ENCODE measurements at regions not wholly inside any gene's neighbourhood (a gene's known extent, or its start where the extent isn't known, plus 50 kb on each side); places are given as distances from the start of the nearest gene placed in this dataset.

DNA sequence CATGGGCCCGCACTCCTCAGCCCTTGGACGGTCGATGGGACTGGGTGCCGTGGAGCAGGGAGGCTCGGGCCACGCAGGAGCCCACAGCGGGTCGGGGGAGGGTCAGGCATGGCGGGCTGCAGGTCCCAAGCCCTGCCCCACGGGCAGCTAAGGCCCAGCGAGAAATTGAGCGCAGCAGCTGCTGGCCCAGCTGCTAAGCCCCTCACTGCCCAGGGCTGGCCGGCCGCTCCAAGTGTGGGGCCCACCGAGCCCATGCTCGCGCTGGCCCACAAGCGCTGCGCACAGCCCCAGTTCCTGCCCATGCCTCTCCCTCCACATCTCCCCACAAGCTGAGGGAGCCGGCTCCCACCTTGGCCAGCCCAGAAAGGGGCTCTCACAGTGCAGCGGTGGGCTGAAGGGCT lies 259.4 kb downstream of the VGLL3 start:
- no peak for DNase-seq (ENCODE audit: low spot score)

DNA sequence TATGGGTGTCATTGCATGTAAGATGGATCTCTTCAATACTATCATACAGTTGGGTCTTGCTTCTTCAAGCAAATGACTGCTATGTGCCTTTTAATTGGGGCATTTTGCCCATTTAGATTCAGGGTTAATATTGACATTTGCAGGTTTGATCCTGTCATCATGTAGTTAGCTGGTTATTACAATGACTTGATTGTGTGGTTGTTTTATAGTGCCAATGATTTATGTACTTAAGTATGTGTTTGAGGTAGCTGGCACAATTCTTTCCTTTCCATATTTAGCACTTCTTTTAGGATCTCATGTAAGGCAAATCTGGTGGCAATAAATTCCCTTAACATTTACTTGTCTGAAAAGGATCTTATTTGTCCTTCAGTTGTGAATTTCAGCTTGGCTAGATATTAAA lies 267.5 kb downstream of the VGLL3 start:
- no peak for DNase-seq (ENCODE audit: low spot score)

DNA sequence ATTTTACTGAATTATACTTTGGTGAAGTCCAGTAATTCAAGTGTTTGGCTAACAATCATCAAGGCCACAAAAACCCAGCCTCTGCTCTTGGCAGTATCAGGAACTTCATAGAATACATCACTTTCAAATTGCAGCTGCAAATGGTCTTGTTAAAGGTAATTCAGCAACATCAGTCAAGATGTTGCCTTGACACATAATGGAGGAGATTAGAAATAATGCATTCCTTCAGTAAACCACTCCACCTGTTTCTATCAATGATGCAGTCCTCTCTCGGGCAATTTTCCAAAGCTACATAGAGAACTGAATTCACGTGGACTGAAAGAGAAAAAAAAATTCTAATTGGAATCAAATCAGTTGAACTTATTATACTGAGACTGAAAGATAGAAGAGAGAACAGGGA lies 279.3 kb downstream of the VGLL3 start:
- DNase-seq (ENCODE audit: low spot score) = no peak

DNA sequence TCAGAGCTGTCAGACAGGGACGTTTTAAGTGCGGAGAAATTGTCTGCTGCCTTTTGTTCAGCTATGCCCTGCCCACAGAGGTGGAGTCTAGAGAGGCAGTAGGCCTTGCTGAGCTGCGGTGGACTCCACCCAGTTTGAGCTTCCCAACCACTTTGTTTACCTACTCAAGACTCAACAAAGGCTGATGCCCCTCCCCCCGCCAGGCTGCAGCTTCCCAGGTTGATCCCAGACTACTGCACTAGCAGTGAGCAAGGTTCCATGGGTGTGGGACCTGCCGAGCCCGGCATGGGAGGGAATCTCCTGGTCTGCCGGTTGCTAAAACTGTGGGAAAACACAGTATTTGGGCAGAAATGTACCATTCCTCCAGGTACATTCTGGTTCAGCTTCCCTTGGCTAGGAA lies 282.1 kb downstream of the VGLL3 start:
- DNase-seq (ENCODE audit: low spot score) = no peak

DNA sequence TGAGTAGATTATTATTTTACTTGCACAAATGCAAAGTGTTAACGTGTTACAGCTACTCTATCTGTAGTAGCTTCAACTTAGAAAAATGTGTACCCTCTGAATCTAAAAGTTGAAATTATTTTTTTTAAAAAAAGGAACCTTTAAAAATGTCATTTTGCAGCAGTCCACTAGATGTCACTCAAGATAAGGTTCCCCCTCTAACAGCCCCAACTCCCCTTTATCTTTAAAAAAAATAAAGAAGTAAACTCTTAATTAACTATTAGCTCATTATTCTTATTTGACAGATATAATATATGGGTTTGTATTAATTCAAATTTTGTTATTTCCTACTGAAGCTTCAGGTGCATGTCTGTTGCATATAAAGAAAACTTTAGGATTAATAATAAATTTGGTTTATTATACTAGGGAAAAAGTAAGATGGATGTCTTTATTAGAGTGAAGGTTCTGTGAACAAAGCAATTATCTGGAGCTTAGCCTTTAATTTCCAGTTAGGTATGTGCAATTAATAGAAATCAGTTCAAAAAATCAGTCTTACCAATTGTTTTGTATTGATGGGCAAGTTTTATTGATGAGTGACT lies 288.5 kb downstream of the VGLL3 start:
- peak; percentile 12 for DNase-seq (ENCODE audit: low spot score)

DNA sequence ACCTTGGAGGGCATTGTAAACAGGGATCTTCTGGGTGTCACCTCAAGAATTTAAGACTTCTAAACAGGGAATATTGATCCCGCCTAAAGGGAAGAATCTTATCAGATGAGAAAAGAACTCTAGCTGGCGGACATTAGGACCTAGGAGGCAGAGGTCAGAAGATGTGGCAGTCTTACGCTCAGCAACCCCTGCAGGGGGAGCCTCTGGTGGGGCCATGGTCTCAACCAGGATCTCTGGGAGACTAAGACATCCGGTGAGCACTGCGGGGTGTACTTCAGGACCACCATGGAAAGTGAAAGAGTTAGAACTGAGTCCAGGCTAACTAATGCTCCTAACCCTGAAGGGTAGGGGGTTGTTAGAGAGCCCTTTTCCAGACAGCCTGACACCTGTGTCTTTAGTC lies 295.2 kb downstream of the VGLL3 start:
- DNase-seq (ENCODE audit: low spot score) = no peak

DNA sequence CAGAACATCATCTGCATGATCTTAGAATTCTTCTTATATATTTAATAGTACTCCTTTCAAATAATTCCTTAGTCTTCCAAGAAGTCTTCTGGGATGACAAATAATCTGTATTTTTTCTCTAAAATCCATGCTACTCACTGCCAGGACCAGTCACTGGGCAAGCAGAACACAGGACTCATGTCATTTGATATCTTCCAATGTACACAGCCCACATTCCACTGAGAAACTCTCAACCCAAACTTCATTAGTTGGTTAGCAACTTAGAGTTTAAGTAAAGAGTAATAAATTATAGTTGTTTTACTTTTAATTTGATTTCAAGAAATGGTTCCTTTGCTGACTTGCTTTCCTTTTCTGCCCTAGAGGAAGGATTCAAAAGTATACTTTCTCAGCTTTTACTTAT lies 317.0 kb downstream of the VGLL3 start:
- DNase-seq (ENCODE audit: low spot score) = no peak

DNA sequence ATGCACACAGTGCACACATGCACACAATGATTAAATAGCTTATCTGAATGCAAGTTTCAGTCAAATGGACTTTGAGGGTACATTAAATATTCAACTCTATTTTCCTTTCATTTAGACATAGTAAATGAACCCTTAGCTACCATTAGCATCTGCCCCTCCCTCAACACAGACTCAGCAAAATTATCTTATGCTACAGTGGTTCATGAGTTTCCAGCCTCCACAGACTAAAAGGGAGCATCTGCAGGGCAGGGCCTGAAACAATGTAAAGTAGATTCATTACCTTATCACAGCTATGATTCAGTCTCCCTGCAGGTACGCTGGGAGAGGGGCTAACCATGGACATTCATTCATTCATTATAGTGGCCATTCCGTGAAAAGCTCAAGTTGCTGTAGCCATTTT lies 329.1 kb downstream of the VGLL3 start:
- no peak for DNase-seq (ENCODE audit: low spot score)

DNA sequence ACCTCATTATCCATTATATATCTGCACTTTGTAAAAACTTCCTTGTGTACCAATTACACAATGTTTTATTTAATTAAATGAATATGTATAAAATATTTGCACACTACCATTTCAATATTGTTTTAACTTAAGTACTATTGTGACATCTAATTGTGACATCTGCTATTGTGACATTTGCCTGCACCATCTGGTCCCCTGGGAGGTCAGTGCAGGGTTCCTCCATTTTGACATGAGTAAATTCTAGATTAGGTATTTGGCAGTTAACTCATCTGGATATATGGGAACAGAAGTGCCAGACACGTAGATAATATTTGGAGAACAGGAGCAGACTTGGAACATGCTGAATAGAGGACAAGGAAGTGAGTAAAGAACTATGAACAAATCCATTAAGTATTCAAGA lies 332.1 kb downstream of the VGLL3 start:
- DNase-seq (ENCODE audit: low spot score) = no peak

DNA sequence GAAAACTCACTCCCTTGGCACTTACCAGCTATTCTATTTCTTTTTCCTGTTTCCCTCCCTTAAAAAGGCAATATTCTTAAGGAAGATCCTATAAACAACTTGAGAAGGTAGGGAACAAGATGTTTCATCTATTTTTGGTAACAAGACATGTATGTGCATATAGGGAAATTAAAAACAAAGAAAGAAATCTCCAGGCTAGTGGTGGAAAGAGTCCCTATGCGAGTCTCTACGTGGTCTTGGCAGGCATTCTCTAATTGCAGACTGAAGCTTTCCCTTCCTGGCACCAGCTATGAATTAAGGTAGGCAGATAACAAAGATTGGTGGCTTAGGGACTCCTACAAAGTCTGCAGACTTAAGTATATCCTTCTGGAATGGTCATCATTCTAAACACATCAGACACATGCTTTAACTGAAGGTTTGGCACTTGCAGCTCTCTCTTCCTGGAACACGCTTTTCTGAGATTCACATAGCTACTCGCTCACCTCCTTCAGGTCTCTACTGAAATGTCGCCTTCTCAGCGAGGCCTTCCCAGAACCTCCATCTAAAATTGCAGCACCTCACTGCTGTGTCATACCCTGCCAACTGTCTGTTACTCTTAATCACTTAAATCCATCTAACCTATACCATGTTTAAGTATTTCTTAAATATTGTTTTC lies 336.0 kb downstream of the VGLL3 start:
- DNase-seq (ENCODE audit: low spot score) = no peak

DNA sequence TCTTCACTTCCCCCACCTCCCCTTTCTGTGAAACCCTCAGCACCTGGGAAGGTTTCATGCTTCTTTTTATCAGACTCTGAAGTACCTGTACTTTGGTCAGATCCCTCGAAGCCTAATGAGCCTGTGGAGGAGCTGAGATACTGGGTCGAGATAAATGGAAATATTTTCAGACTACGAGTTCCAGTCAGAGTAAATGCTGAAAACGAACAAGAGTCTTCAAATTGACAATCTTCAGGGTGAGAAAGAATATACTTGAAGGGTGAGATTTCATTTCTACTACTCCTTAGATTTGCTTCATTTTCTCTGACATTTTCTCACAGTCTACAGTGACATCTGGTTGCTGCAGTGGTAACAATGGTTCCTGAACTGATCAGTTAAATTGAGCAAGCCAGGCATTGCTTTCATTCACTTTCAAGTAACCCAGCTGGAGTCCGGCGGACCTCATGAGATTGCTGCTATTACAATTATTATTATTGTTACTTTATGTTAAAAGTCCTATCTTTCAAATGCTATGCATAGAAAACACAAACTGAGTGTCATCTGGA lies 337.2 kb downstream of the VGLL3 start:
- no peak for DNase-seq (ENCODE audit: low spot score)

DNA sequence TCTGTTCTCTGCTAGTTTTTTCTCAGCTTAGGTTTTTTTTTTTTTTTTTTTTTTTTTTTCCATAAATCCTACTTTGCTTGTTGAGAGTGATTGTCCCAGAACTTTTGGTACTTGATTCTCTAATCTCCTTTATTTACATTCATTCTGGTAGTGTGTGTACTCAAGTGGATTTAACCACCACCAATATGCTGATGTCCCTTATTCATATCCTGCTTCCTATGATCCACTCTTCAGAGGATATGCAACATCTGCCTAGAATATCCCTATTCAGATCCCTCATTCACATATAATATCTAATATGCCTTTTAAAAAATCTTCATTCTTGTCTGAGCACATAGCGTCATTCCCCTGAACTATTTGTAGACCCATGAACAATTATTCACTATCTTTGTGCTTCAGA lies 342.9 kb downstream of the VGLL3 start:
- no peak for DNase-seq (ENCODE audit: low spot score)

DNA sequence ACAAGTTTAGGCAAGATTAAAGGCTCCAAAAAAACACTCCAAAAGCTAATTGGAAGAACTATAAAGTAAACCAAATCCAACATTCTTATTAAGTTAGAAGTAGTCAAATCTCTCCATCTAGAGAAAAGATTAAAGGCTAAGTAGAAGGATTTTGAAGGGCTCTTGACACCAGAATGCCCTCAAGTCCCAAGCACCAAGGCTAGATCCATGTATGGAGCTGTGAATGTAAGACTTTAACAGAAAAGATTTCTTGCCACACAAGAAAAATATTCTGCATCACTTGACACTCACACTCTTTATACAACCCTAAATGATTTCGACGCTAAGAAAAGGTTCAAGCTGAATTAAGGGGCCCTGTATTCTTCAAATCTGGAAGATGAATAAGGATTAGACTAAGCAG lies 345.2 kb downstream of the VGLL3 start:
- no peak for DNase-seq (ENCODE audit: low spot score)

DNA sequence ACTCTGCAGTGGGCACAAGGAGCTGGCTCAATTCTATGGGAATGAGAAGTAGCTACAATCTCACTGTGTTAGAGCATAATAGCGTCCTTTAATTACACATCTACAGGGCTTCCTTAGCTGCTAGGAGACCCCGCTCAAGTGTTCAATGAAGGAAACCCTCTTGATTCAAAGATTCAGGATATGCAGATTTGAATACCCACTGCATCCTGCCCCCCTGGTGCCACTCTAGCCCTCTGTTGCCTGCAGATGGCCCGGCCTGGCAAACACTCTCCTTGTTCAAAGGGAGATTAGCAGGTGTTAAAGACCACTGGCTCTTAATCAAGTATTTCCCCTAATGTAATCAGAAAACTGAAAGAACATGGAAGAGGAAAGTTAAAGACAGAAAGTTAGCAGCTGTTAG lies 356.6 kb downstream of the VGLL3 start:
- DNase-seq (ENCODE audit: low spot score) = no peak

DNA sequence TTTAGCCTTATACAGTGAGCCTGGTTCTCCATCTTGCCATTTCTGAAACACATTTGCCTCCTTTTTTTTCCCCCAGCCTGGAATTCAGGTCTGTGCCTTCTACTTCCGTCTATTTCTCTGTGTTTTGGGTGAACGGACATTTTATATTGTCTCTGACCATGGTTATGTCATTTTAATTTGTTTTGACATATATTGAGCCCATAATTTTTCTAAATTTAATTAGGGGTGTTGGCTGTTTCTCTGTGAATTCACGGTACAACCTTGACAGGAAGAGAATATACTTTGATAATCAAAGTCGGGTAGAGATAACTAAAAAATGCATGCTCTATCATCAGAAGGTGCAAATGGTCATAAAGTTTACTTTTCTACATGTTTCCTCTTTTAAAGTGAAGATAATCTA lies 361.4 kb downstream of the VGLL3 start:
- no peak for DNase-seq (ENCODE audit: low spot score)

DNA sequence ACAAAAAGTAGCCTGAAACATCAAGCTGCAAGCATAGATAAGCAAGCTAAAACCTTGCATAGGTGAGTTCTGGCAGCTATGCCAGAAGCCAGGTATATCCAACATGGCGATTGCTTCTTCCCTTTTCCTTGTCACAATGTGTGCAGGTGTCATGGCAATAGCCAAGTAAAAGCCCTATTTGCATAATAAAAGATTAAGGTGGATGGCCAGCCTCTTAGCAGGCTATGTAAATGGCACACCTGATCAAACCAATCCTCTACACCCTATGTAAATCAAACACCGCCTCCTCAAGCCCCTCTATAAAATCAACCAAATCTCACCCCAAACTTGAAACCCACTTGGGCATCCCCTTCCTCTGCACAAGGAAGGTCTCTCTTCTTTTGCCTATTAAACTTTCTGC lies 366.8 kb downstream of the VGLL3 start:
- DNase-seq (ENCODE audit: low spot score) = no peak

DNA sequence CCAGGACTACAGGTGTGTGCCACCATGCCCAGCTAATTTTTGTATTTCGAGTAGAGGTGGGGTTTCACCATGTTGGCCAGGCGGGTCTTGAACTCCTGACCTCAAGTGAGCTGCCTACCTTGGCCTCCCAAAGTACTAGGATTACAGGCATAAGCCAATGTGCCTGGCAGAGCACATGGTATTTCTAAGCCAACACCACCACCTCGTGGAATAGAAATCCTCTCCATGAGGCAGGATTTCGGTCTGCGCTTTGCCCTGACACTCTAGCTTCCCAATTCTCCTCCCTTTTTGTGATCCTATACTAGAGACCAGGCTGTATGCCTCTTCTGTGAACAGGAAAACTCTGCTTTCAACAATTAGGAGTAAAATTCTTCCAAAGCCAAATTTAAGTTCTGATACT lies 372.2 kb downstream of the VGLL3 start:
- no peak for DNase-seq (ENCODE audit: low spot score)

DNA sequence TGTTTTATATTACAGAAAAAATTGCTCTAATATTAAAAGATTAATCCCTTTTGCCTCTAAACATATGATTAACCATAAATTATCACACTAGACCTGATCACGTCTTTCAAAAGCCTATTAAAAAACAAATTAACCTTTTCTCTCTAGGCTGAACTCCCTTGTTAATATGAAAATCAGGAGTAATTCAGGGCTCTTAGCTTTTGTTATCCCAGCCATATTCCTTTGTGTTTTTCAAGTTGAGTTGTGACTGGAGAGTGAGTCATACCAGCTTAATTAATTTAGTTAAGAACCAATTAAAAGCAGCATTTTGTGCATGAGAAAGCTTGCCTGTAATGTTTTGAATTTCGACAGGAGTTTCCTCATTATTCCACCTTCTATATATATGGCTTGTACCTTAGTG lies 385.8 kb downstream of the VGLL3 start:
- no peak for DNase-seq (ENCODE audit: low spot score)

DNA sequence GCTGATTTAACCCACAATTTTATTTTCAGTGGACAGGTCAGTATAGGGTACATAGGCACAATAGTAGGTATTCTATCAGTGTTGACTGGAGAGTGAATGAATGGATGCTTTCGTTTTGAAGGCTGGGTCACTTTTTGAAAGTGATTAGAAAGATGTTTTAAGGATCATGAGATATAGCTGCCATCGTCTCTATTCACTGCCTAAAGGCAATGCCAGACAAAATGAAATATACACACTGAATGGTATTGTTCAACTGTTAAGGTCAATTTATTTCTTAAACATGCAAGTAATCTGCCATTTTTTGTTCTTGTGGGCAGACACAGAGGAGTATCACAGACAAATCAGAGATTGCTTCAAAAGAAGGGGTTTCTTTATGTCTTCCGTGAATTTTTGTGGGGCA lies 395.3 kb downstream of the VGLL3 start:
- no peak for DNase-seq (ENCODE audit: low spot score)

DNA sequence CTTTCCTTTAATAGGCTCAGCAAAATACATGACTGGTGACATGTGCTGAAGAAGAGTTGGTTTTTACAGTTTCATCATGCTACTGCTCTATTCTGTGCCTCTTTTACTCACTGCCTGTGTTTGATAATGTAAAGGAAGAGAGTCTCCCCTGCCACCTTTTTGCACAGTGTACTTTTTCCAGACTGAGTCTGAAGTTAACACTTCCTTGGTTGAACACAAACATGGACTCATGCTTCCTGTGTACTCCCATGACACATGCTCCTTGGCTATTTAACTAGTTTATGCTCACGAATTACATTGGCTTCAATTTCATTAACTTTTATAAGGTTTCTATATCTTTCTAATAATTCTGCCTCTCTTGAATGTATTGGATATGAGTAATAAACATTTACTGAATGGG lies 396.1 kb downstream of the VGLL3 start:
- DNase-seq (ENCODE audit: low spot score) = no peak

DNA sequence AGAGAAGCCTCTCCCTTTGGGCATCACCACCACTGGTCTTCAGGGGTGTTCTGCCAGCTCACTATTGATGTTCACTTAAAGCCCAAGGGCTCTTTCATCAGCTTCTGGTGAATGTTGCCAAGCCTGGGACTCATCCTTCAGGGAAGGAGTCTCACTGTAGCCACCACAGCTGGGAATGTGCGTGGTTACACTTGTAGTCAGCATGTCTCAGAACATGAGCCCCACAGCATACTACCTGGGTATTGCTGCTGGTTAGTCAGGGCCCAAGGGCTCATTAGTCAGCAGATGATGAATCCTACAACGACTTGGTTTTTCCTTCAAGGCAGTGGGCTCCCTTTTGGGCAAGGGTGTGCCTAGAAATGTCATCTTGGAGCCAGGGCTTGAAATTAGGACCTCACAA lies 412.9 kb downstream of the VGLL3 start:
- DNase-seq (ENCODE audit: low spot score) = no peak

DNA sequence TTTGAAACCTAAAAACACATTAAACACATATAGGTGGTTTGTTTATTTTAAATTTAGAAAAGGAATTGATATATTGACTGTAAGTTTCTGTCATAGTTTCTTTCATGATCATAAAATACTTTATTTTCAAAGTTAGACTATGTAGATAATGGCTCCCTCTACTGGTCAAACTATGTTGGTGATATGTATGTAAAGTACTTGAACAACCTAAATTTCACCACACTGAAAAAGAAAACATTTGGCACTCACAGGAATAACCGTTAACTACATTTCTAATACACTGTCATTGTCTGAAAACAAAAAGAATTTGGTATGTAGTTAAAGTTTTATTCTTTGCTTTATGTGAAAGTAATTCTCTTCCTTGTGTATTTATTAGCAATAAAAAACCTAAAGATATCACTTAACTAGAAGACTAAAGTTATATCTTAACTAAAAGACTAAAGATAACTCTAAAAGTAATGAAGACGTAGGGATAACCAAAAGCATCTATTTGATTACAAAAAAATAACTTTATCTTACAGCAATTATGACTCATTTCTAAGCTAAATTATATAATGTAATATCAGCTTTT lies 427.5 kb downstream of the VGLL3 start:
- DNase-seq (ENCODE audit: low spot score) = peak; percentile 42

DNA sequence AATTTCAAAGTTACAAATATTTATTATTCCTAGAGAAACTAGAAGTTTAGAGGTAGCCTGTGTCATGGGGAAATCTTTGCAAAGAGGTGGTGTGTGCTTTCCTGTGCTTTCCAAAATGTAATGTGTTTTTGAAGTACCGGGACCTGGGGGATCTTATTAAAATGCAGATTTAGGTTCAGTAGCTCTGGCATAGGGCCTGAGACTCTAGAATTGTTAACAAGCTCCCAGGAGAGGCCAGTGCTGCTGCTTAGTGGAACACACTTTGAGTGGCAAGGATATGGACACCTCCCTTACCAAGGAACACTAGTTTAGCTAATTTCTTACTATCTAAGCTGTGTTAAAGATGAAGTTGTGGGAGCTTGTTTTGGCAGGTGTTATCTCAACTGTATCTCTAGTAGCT lies 428.9 kb downstream of the VGLL3 start:
- no peak for DNase-seq (ENCODE audit: low spot score)

DNA sequence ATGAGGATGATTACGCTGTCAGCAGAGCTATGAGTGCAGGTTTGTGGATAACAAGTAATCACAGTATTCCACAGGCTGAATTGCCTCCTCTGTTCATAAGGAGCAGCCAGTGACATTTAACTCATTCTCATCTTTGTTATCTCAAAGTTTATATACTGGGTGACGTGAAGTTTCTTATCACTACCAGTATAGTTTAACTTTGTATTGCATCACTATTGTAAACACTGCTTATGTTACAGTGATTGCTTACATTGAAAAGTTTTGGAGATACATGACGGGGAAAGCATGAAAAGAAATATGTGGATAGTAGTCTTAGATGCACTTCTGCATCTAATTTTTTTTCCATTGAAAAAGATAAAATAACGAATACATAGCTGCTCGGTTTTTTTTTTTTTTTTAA lies 429.7 kb downstream of the VGLL3 start:
- DNase-seq (ENCODE audit: low spot score) = no peak
